GM23248 (cell line): ENCODE measurements at regions not wholly inside any gene's neighbourhood (a gene's known extent, or its start where the extent isn't known, plus 50 kb on each side); places are given as distances from the start of the nearest gene placed in this dataset.

Experiments
- EZH2 ChIP-seq: fragments of 200-600 bp; sonication (generic); IDR thresholded peaks from 2 replicates; pipeline ENCODE4 v1.6.1; 2018; ENCODE audit warnings: antibody characterized with exemption, mild to moderate bottlenecking; ENCODE audit not compliant: insufficient read depth, poor library complexity, severe bottlenecking
- EZH2phosphoT487 ChIP-seq: fragments of 200-600 bp; sonication (generic); IDR thresholded peaks from 2 replicates; pipeline ENCODE4 v1.6.1; 2018; ENCODE audit warnings: antibody characterized with exemption, moderate library complexity, mild to moderate bottlenecking, low read depth; ENCODE audit not compliant: insufficient read depth

DNA sequence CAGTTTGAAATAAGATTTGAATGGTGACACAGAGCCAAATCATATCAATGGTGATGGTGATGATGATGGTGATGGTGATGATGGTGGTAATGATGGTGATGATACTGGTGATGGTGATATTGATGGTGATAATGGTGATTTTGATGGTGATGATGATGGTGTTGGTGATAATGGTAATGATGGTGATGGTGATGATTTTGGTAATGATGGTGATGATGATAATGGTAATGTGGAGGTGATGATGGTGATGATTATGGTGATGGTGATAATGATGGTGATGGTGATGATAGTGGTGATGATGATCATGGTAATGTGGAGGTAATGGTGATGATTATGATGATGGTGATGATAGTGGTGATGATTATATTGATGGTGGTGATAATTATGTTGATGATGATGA is 311.9 kb upstream of the SFSWAP start:
- TF ChIP-seq EZH2phosphoT487 = no peak
- no peak for TF ChIP-seq EZH2
